HG03565 (cell line): ENCODE measurements at regions not wholly inside any gene's neighbourhood (a gene's known extent, or its start where the extent isn't known, plus 50 kb on each side); places are given as distances from the start of the nearest gene placed in this dataset.
"Not testable (repeated sequence)": the region's sequence is repeated elsewhere in the genome, so short reads cannot be mapped to it uniquely, and the experiment has no call there.

ENCODE experiments used
- ATAC-seq: cut with Tn5 transposase; IDR thresholded peaks from one replicate; pipeline ENCODE4 v1.9.1; 2021; ENCODE audit warnings: mild to moderate bottlenecking, moderate library complexity; ENCODE audit not compliant: unreplicated experiment

GRCh38 chr4:67412153-67412712 lies 133.1 kb downstream of the CENPC start:
- not testable (repeated sequence) for ATAC-seq

DNA sequence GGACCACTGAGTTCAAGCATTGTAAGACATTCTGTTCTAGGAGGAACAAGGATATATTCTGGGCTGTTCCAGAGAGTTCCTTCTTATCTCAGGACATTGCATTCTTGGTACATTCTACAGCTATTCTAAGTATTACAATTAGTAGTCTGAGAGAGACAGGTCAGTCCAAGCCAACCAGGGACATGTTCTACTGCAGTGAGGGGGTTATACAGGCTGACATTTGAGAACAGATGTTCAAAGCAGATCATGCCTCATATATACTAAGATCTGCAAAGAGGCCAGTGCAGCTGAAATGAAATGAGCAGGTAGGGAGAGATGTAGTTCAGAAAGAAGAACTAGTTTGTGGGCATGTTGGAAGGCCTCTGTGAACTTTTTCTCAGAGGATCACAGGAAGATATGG lies 142.0 kb downstream of the CENPC start:
- ATAC-seq, result no peak

- no peak for ATAC-seq
These were observed 143.4 kb downstream of the CENPC start for GRCh38 chr4:67401902-67402301.

DNA sequence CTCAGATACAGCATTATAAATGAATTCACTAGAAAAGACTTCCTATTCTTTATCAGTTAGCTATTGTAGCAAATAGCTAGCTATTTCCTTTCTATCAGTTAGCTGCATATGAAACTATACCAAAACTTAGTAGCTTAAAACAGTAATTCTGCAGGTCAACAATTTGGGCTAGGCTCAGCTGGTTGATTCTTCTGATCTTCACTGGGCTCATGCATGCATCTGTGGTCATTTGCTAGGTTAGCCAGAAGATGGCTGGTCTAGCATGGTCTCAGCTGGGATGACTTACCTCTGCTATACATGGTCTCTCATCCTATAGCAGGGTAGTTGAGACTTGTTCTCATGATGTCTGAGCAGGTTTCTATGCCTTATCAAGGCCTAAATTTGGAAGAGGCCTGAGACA lies 147.4 kb downstream of the CENPC start:
- ATAC-seq, result no peak

GRCh38 chr4:67397031-67397430 lies 148.3 kb downstream of the CENPC start:
- ATAC-seq, result no peak

DNA sequence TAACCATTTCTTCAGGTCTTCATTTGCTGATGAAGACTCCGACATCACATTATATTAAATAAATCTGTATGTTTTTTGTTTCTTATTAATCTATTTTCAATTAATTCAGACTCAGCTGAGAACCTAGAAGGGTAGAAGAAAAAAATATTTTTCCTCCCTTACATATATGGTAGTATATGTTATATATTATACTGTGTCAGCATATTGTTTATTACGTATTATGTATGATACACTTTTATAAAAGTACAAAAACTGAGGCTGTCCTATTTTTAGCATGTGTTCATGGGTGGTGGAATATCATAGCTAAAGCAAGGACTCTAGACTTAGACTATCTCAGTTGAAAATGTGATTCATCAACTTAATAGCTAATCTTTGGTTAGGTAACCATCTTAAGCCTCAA lies 149.3 kb downstream of the CENPC start:
- no peak for ATAC-seq

DNA sequence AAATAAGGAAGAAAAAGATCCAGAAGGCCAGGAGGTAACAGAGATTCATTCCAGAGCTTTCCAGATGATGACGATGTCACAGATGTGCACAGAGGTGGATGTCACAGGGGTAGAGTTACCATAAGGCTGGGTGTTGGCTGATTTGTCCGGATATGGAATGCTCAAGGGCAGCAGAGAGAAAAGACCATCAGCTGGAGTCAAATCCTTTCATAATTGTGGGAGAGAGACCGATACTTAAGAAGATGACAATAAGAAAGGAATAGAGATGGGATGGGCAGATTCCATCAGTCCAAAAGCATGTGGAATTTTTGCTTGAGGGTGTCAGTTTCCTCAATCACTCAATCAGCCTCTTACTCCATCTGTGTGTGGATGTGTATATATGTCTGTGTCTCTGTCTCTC lies 150.4 kb downstream of the CENPC start:
- ATAC-seq, result no peak

DNA sequence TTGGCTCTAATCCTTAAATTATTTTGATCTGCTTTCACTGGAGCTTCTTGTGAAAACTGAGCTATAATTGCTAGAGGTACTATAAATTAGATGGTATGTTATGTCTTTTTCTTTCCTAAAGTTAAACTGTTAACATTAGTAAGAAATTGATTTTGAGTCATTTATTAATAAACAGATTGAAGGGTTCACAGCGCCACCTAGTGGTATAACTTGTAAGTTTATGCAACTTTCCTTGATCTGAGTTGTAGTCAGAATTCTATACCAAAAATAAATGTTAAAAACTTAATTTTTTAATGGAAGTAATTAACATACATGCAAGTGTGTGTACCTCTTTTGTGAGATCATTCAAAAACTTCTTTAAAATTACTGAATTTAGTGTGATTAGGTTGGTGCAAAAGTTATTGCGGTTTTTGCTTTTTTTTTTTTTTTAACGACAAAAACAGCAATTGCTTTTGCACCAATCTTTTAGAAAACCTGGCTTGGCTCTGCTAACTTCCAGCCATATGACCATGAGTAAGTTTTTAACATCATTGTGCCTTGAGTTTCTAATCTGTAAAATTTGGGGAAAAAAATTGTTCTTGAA lies 151.5 kb downstream of the CENPC start:
- no peak for ATAC-seq

GRCh38 chr4:67393007-67393406 lies 152.3 kb downstream of the CENPC start:
- ATAC-seq, result no peak

GRCh38 chr4:67381406-67381804 lies 163.9 kb downstream of the CENPC start:
- ATAC-seq, result not testable (repeated sequence)

- not testable (repeated sequence) for ATAC-seq
These were observed 164.4 kb downstream of the CENPC start for GRCh38 chr4:67380702-67381405.

- ATAC-seq, result no peak
These were observed 165.1 kb downstream of the CENPC start for GRCh38 chr4:67380154-67380553.

- ATAC-seq, result no peak
These were observed 170.0 kb downstream of the CENPC start for GRCh38 chr4:67375291-67375690.

DNA sequence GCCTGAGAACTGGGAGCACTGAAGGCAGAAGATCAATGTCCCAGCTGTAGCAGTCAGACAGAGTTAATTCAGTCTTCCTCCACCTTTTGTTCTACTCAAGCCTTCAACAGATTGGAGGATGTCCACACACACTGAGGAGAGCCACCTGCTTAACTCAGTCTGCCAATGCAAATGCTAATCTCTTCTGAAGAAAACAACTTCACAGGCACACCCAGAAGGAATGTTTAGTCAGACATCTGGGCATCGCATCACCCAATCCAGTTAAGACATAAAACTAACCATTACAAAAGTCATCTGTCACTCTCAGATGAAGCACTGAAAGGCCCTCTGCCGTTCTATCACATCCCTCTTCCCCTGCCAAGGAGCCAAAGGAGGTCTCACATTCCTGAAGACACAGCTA lies 173.7 kb downstream of the CENPC start:
- ATAC-seq, result no peak

DNA sequence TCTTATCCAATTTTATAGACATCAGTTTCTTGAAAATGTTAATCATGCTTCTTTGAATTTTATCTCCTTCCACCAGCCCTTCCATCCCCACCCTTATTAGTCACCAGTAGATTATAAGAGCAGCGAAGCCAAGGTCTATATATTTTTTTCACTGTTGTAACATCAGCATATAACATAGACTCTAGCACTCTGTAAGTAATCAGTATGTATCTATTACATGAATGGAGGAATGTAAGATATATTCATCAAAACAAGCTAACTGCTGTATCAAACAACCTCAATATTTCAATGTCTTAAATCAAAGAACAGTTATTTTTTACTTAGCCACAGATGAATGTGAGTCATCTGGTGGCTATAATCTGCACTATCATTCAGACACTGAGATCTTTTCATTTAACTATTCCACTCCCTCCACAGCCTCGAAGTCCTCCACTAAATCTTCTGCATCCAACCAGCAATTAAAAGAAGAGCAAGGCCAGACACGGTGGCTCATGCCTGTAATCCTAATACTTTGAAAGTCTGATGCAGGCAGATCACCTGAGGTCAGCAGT lies 178.9 kb downstream of the CENPC start:
- ATAC-seq, result no peak

- no peak for ATAC-seq
These were observed 179.6 kb downstream of the CENPC start for GRCh38 chr4:67365661-67366245.

- ATAC-seq, result no peak
These were observed 189.5 kb downstream of the CENPC start for GRCh38 chr4:67355806-67356205.

DNA sequence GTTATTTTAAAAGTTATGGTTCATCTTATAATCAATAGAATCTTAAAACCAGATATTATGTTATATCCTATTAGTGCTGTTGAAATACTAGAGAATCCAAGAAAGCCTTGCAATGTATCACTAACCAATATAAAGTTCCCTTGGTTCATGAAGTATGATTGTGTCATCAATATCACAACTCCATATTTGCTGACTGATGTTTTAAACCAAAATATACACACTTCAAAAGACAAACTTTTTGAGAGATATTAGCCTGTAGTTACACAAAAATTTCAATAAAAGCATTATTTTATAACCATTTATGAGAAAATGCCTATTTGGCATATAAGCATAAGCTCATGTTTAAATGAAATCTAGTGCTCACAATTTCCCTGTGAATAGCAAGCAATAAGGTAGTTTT lies 198.6 kb downstream of the CENPC start:
- no peak for ATAC-seq

GRCh38 chr4:67344594-67345380 lies 200.5 kb downstream of the CENPC start:
- ATAC-seq, result no peak

- ATAC-seq, result no peak
These were observed 202.1 kb downstream of the CENPC start for GRCh38 chr4:67343199-67343598.

DNA sequence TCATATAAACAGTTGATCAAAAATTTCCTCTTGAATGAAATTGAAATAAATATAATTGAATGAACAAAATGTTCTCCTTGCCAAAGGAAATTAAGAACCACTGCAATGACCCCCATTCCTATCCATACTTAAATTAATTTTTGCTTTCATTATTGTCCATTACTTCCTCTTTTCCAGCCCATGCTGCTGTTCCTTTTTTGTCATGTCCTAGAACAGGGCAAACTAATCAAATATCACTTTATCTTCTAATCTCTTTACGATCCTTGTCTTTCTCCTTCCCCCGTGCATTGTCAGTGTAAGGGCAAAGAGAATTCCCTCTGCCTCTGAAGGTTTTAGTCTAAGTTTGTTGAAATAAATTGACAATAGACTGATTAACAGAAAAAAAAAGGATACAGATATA lies 203.0 kb downstream of the CENPC start:
- no peak for ATAC-seq
